ENCODE measurements at regions not wholly inside any gene's neighbourhood (a gene's known extent, or its start where the extent isn't known, plus 50 kb on each side); places are given as distances from the start of the nearest gene placed in this dataset.

- DNase-seq (ENCODE audit: low spot score), result no peak
Observed at GRCh38 chr18:40469316-40469715, 1485.7 kb upstream of the PIK3C3 start.

GRCh38 chr18:40464032-40464431 lies 1491.0 kb upstream of the PIK3C3 start:
- no peak for DNase-seq (ENCODE audit: low spot score)

DNA sequence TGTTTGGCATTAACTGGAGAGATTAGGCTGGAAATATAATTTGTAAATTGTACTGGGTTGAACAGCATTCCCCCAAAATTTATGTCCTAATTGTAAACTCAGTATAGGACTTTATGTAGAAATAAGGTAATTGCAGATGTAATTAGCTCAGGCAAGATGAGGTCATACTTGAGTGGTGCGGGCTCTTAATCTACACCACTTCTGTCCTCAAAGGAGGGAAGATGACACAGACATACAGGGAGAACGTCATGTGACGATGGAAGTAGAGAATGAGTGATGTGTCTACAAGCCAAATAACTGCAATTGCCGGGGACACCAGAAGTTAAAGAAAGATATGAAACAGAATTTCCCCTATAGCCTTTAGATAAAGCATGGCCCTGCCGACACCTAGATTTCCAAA lies 1501.1 kb upstream of the PIK3C3 start:
- DNase-seq (ENCODE audit: low spot score), result no peak

- no peak for DNase-seq (ENCODE audit: low spot score)
Observed at GRCh38 chr18:40452599-40452998, 1502.4 kb upstream of the PIK3C3 start.

DNA sequence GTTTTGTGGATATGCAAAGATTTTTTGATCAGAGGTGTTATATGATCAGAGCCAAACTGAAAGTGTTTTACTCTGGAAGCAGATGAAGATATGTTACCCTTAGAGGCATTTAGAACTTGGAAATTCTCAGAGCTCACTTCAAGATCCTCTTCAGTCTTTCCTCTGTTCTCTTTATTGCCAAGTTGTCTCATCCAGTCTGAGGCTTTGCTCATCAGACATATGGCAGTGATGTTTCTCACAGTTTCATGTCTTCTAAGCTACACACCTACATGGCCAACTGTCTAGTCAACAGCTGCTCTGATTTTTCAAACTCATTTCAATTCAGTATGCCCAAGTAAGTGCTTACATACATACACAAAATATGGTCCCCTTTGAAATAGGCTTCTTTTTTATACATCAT lies 1504.3 kb upstream of the PIK3C3 start:
- DNase-seq (ENCODE audit: low spot score), result no peak

DNA sequence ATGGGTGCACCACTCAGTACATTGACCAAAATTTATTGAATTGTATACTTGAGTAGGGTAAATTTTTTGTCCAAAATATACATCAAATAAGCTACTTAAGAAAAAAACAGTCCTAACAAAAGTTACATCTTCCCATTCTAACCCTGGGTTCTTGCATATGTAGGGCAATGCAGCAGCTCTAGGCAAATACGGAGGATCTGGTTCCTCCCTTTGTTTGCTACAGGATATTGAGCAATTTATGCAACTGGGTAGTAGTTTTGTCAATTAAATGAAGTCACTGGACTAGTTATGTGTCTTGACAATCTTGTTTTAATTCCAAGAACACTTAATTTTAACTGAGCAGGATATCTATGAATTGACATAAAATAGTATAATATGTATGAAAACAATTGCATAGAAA lies 1507.2 kb upstream of the PIK3C3 start:
- DNase-seq (ENCODE audit: low spot score), result no peak

GRCh38 chr18:40440088-40440487 lies 1514.9 kb upstream of the PIK3C3 start:
- no peak for DNase-seq (ENCODE audit: low spot score)

DNA sequence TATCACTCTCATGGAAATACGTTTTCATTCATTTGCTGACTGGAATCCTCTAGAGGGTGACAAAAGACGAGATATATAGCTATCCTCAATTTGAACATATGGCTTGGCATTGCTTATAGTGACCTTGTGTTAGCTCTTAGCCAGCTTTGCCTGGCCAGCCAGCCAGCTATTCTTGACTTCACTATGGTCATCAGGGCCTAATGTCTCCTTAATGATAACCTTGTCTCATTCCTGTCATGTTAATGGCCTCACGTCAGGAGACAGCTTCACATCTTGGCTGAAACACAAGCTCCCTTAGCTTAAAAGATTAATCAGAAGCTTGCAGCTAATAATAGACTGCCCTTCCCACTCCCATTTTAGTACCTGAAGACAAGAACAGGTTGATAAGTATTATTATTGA lies 1517.5 kb upstream of the PIK3C3 start:
- DNase-seq (ENCODE audit: low spot score), result no peak

DNA sequence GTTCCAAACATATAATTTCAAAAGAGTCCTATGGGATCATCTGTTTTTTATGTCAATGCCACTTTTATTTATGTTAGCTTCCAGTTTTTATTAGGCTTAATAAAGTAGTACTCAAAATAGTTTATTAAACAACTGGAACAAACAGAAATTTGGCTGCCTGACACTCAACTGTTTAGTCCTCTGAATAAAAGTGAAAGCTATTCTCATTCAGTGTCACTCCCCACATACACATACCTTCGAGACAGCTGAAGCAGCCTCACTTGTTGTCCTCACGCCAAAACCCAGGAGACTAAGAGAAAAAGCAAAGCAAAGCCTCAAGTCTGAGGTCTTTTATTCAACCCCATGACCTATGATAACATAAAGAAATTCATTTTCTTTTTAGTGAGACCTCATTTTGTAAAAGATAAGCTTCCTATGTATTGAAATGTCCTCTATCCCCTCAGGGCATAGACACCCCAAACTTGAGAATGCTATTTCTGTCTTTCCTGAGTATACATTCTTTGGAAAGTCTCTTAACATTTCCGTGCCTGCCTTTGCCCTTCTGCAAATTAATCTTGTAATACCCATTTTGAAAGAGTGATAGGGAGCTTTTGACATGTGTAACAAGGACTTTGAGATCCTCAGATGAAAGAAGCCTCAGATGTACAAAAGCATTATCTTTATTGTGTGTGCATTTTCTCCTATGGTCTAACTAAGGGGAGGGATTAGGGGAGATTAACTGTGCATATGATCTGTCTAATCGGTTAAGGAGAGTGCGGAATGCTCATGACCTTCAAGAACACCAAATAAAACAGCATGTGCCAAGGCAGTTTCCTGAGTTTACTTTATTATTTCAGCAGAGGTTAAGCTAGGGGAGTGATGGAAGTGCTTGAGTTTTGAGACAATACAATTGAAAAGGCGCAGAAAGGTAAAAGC lies 1523.7 kb upstream of the PIK3C3 start:
- no peak for DNase-seq (ENCODE audit: low spot score)

- DNase-seq (ENCODE audit: low spot score), result no peak
Observed at GRCh38 chr18:40423291-40423690, 1531.7 kb upstream of the PIK3C3 start.

GRCh38 chr18:40420675-40421074 lies 1534.4 kb upstream of the PIK3C3 start:
- no peak for DNase-seq (ENCODE audit: low spot score)

GRCh38 chr18:40417501-40417900 lies 1537.5 kb upstream of the PIK3C3 start:
- no peak for DNase-seq (ENCODE audit: low spot score)

GRCh38 chr18:40415821-40416220 lies 1539.2 kb upstream of the PIK3C3 start:
- no peak for DNase-seq (ENCODE audit: low spot score)

- DNase-seq (ENCODE audit: low spot score), result no peak
Observed at GRCh38 chr18:40415176-40415791, 1539.8 kb upstream of the PIK3C3 start.

GRCh38 chr18:40414155-40414754 lies 1540.8 kb upstream of the PIK3C3 start:
- DNase-seq (ENCODE audit: low spot score), result no peak

- DNase-seq (ENCODE audit: low spot score), result peak; percentile 2
Observed at GRCh38 chr18:40413160-40413559, 1541.9 kb upstream of the PIK3C3 start.

- DNase-seq (ENCODE audit: low spot score), result no peak
Observed at GRCh38 chr18:40412410-40412809, 1542.6 kb upstream of the PIK3C3 start.

DNA sequence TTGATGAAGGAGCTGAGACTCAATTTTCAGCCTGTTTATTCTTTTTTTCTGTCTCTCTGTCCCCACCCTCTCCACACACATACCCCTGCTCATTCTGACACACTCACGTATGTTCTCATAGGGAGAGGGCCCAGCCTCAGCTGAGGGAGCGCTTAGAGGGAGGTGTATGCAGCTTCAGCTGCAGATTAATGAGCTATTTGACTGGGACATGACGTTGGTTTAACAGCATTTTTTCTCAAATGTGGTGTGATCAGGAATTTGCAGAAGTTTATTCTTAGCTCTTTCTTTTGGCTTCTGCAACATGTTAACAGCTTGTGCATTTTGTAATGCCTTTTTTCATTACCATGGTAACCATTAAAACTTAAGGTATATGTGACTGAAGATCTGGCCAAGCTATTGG lies 1547.1 kb upstream of the PIK3C3 start:
- peak; percentile 2 for DNase-seq (ENCODE audit: low spot score)

- DNase-seq (ENCODE audit: low spot score), result no peak
Observed at GRCh38 chr18:40404284-40404683, 1550.8 kb upstream of the PIK3C3 start.

- DNase-seq (ENCODE audit: low spot score), result no peak
Observed at GRCh38 chr18:40402052-40402451, 1553.0 kb upstream of the PIK3C3 start.

DNA sequence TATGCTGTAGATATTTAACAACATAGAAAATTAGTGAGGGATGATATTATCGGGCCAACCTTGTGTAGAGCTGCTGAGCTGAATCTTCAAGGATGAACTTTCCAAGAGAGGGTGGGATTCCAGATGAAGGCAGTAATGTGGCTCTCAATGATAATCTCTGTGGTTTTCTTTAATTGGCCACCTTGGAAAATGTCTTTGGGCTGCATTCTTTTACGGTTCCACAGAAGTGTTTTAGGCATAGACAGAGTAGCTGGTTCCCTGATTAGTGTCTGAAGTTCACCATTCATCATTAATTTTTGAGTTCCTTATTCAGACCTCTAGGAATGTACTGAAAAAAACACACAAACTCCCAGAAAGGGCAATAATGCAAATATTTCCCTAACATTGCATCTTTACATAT lies 1566.9 kb upstream of the PIK3C3 start:
- no peak for DNase-seq (ENCODE audit: low spot score)

DNA sequence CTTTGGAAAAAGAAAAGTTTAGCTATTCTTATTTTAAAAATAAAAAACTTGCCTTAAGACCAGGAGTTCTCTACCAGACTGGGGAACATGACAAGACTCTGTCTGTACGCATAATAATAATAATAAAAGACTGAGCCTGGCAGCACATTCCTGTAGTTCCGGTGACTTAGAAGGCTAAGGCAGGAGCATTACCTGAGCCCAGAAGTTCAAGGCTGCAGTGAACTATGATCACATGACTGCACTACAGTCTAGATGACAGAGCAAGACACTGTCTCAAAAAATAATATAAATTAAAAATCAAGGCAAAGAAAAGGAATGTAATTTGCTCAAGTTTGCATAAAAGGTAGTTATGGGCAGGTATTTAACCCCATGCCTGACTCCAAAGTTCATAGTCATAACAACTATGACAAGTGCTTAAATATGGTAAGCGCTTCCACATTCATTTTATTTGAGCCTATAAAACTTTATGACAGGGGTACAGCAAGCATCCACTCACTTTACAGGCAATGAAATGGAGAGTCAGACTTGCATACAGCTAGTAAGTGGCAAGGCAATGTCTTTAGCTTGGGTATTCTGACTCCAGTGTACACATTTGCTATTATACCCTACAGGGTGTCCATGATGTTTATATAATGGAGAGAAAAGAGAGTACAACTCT lies 1567.8 kb upstream of the PIK3C3 start:
- DNase-seq (ENCODE audit: low spot score), result no peak
